ENCODE measurements at regions not wholly inside any gene's neighbourhood (a gene's known extent, or its start where the extent isn't known, plus 50 kb on each side); places are given as distances from the start of the nearest gene placed in this dataset.

DNA sequence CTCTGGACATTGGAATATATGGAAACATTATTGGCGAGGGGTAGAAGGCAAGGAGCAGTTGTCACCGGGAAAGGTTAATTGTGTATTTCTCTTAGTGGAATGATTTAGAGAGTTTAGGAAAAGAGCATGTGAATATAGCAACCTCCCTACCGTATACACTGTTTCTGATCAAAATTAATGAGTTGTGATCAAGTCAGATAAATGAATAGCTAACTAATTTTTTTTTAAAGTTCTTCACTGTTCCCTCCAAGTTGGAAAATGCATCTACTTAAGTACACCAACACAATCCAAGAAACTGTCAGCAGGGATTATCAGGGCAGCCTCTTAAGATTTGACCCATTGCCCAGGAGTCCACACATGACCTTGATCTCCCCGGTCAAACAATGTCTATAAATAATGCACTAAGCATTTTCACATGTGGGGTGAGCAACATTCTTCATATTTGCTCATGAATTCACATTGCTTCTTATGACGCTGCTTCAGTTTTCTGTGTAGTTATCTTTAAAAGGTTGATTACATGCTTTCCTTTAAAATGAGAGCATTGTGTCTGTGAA lies 680.8 kb upstream of the NRSN1 start:
- peak; percentile 15 for DNase-seq

GRCh38 chr6:23446469-23446967 lies 679.5 kb upstream of the NRSN1 start:
- DNase-seq: peak; percentile 67

GRCh38 chr6:23447731-23448130 lies 678.3 kb upstream of the NRSN1 start:
- DNase-seq: no peak

GRCh38 chr6:23448281-23448680 lies 677.7 kb upstream of the NRSN1 start:
- DNase-seq: no peak

DNA sequence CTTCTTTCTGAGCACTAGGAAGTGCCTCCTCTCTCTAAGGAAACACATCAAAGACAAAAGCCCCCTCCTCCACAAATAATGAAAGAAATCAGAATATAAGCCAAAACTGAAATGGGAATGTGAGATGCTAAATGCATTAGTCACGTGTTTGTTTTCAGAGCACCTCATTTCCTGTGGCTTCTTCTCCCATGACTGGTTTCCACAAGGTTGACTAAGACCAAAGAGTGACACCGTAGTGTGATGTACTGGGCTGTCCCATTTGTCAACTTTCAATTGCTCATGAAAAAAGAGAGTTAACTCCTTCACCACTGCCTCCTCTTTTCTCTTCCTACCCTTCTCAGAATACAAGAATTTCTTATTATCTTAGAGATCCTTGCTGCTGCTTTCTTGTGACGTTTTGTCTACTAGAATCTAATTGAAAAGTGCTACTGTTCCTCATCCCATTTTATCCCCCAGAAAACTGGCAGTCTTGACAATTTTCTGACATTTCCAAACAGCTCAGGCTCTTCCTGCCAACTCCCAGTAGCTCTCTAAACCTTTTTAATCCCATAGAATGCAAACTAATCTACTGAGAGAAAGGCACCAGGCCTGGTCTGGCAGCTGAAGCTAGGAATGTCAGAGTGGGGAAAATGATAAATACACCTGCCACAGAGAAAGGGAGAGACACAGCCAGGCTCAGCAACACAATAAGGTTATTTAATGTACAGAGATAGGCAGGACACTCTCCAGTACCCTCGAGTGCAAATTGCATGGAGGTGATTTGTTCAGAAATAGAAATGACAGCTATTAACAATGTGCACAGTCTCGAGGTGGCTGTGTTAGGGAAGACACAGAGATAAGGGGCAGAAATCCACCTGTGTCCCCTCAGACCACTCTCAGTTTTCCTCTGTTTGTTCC lies 671.7 kb upstream of the NRSN1 start:
- peak; percentile 54 for DNase-seq

DNA sequence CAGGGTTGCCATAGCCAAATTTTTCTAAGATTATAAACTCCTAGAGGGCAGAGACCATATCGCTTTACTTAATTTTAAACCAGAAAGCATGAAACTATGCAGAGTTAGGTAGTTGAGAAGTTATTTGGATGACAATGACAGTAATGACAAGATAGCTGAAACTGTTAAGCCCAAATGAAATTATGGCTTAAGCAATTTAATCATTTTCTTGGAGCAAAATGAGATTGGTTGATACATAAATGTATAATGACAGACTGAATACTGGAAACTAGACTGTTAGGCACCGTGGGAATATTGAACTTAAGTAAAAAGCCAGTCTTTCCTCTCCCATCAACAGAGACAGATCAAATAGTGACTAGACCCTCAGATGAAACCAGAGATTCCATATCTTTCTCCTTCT lies 670.3 kb upstream of the NRSN1 start:
- DNase-seq: no peak

- DNase-seq: peak; percentile 16
These were observed 669.6 kb upstream of the NRSN1 start for GRCh38 chr6:23456396-23456795.

DNA sequence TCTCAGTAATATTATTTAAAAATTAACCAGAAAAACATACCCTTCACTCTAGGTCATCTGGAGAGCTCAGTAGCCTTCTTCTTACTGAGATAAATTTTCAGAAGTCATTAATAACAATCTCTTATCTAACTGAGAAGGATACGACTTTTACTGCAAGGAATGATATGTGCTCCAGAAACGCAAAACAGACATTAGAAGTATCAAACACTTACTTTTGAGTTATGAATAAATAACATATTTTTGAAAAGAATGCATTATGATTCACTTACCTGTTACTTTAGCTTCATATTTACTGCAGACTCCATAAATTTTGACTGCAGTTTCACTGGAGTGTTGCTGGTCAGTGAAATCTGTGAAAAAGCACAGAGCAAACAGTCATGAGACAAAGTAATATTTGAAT lies 668.7 kb upstream of the NRSN1 start:
- DNase-seq: no peak

- DNase-seq: no peak
These were observed 660.1 kb upstream of the NRSN1 start for GRCh38 chr6:23465912-23466311.

DNA sequence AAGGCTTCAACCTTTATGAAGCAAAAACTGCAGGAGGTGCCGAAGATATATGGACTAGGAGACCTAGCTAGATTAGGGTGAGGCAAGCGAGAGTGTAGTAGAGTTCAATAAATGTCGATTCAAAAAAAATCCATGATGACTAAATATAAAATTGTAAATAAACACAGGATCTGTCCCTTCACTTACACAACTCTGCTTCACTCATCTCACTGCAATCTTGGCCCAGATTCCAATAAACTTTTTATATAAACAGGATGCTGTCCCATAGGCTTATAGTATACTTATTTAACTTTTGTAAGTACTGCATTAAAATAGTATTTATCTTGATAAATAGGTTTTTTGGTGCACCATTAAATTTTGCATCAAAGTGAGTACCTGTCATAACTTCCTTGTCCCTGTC lies 648.4 kb upstream of the NRSN1 start:
- no peak for DNase-seq

DNA sequence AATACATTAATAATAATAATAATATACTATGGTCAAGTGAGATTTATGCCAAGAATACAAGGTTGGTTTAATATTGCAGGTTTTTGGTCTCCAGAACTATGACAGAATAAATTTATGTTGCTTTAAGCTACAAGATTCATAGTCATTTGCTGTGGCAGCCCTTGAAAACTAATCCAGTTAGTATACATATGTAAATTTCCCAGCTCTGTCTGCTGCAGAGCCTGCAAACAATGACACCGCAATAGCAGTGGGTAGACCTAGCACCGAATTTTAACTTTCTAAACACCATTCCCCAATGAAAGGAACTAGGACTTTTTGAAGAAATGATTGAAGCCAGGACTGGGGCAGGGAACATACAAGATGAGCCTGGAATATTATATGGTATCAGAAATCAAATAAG lies 647.7 kb upstream of the NRSN1 start:
- DNase-seq: no peak

GRCh38 chr6:23483896-23484295 lies 642.1 kb upstream of the NRSN1 start:
- DNase-seq: no peak

- DNase-seq: no peak
These were observed 631.6 kb upstream of the NRSN1 start for GRCh38 chr6:23494367-23494766.

DNA sequence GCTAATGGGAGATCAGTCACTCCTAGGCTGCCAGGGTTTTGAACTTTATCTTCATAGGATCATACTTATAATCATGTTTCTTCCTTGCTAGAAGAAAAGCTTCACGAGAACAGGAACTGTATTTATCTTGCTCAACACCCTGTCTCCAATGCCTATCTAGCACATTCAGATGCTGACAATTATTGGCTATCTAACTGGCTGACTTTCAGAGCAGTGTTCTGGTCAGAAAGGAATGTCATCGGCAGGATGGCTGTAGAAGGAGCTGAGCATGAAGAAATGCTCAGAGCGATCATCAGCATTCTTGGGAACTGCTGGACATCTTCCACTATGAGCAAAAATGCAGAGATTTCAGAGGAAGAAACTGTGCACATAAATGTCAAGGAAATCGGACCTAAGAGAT lies 628.0 kb upstream of the NRSN1 start:
- peak; percentile 43 for DNase-seq

DNA sequence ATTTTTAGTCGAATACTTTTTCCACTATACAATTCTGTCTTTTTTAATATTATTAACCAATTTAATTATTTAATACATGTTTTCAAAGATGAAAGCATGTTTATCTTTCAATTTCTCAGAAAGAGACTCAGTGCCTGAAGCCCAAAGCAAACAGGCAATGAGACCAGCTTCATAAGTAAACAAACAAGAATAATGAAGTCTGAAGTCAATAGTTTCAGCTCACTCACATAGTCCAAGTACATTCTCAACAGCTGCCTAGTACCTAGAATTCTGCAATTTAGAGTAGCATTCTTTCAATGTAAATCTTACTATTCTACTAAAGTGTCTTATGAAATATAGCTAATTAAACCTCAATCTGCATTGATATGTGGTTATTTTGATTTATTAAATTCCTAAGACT lies 626.5 kb upstream of the NRSN1 start:
- no peak for DNase-seq

DNA sequence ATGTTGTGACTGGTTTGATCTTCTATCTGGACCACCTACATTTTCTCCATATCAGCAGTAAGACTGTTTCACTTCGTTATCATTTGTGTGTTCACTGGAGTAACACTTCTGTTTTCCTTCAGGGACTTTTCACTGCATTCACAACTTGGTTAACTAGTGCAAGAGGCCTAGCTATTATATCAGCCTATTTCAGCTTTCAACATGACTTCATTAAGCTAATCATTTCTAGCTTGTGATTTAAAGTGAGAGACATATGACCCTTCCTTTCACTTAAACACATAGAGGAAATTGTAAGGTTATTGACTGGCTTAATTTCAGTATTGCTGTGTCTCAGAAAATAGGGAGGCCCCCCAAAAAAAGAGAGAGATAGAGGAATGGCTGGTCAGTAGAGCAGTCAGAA lies 622.8 kb upstream of the NRSN1 start:
- DNase-seq: no peak

GRCh38 chr6:23505026-23505425 lies 621.0 kb upstream of the NRSN1 start:
- peak; percentile 79 for DNase-seq

GRCh38 chr6:23510778-23511510 lies 615.1 kb upstream of the NRSN1 start:
- DNase-seq: no peak

DNA sequence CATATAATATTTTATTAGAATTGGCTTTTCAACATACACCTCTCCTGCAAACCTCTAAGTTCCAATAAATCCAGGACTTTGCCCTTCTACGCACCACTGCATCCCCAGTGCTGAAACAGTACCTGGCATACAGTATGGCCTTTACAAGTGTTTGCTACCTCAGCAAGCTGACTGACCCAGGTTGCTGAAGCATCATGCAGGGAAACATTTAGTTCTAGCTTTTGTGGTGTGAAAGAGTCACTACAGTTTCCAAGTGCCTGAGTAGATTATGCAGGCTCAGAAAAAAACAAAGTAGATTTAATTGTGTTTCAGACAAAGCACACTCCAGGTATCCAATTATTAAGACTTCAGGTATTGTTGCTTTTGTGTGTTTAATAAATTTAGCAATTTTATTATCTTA lies 614.2 kb upstream of the NRSN1 start:
- DNase-seq: no peak

GRCh38 chr6:23518294-23518693 lies 607.7 kb upstream of the NRSN1 start:
- no peak for DNase-seq

- DNase-seq: no peak
These were observed 603.0 kb upstream of the NRSN1 start for GRCh38 chr6:23522792-23523547.

DNA sequence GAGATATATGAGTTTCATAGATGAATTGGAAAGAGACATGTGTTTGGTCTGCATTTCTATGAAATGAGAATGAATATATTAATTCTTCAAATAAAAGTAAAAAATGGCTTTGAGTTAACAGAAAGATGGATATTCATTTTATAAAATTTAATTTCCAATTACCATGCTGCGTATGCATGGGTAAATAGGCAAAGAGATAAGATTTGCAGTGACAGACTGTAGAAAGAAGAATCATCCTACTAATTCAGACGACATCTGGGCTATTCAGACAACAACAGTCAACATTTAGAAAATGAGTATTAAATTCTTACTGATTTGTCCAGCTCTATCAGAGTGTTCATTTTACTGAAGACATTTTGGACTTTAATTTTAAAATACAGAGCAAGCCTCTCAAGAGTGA lies 602.2 kb upstream of the NRSN1 start:
- no peak for DNase-seq

- no peak for DNase-seq
These were observed 601.5 kb upstream of the NRSN1 start for GRCh38 chr6:23524548-23524947.
